B cell (primary cell): ENCODE measurements at regions not wholly inside any gene's neighbourhood (a gene's known extent, or its start where the extent isn't known, plus 50 kb on each side); places are given as distances from the start of the nearest gene placed in this dataset.

ENCODE experiments used
- EZH2 ChIP-seq: IDR thresholded peaks from 2 replicates; pipeline ENCODE4 v1.6.1; 2012; ENCODE audit warnings: borderline replicate concordance, low read depth, mild to moderate bottlenecking, moderate library complexity, low read length; ENCODE audit not compliant: insufficient read depth, poor library complexity, severe bottlenecking
- TF ChIP-seq, protein P1 (sequence below): fragments of 200-600 bp; IDR thresholded peaks from one replicate; pipeline ENCODE4 v1.8.0; 2022; ENCODE audit warnings: antibody characterized with exemption, mild to moderate bottlenecking

DNA sequence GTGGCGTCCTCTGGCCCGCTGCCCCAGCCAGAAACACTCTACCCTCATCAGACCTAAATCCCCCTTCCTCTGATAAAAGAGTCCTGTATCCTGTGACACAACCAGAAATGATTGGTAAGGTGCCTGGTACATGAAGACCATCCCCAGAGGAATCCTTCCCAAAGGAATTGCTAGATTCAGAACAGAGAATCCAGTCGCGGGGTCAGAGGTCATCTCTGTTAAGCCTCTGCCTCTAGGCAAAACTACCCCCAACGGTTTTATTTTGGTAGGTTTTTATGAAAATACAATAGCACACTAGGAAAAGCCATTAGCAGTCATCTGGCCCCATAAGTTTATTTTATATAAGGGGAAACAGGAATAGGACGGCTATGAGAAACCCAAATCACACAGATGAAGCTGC, 102.4 kb upstream of the HAND1 start:
- TF ChIP-seq, protein P1, sequence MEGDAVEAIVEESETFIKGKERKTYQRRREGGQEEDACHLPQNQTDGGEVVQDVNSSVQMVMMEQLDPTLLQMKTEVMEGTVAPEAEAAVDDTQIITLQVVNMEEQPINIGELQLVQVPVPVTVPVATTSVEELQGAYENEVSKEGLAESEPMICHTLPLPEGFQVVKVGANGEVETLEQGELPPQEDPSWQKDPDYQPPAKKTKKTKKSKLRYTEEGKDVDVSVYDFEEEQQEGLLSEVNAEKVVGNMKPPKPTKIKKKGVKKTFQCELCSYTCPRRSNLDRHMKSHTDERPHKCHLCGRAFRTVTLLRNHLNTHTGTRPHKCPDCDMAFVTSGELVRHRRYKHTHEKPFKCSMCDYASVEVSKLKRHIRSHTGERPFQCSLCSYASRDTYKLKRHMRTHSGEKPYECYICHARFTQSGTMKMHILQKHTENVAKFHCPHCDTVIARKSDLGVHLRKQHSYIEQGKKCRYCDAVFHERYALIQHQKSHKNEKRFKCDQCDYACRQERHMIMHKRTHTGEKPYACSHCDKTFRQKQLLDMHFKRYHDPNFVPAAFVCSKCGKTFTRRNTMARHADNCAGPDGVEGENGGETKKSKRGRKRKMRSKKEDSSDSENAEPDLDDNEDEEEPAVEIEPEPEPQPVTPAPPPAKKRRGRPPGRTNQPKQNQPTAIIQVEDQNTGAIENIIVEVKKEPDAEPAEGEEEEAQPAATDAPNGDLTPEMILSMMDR, result no peak
- no peak for TF ChIP-seq EZH2
